ENCODE measurements at regions not wholly inside any gene's neighbourhood (a gene's known extent, or its start where the extent isn't known, plus 50 kb on each side); places are given as distances from the start of the nearest gene placed in this dataset.
"Not testable (repeated sequence)": the region's sequence is repeated elsewhere in the genome, so short reads cannot be mapped to it uniquely, and the experiment has no call there.

- H3K4me1 ChIP-seq (ENCODE audit: insufficient read depth, low read length); H3K9ac ChIP-seq (ENCODE audit: low read depth, low read length); H3K4me3 ChIP-seq (ENCODE audit: low read length); H3K27me3 ChIP-seq (ENCODE audit: insufficient read depth, low read length); H3K36me3 ChIP-seq (ENCODE audit: insufficient read depth, low read depth, low read length); H3K27ac ChIP-seq (ENCODE audit: low read length): not testable (repeated sequence)
- H3K9me3 ChIP-seq (ENCODE audit: insufficient read depth, low read depth, low read length), result peaks cover 16% of the 10 kb centered on the region; the same call in 1 of the 2 replicates
Measured at GRCh38 chr5:158193395-158193794, 334.4 kb upstream of the CLINT1 start.

GRCh38 chr5:158180407-158180806, 321.5 kb upstream of the CLINT1 start:
- no peak overlapping the region for H3K9ac ChIP-seq (ENCODE audit: low read depth, low read length)
- peaks cover 2% of the 10 kb centered on the region; the same call in 1 of the 2 replicates for H3K4me1 ChIP-seq (ENCODE audit: insufficient read depth, low read length)
- no peak overlapping the region for H3K4me3 ChIP-seq (ENCODE audit: low read length)
- no peaks in the 10 kb centered on the region for H3K9me3 ChIP-seq (ENCODE audit: insufficient read depth, low read depth, low read length)
- no peak overlapping the region for H3K27ac ChIP-seq (ENCODE audit: low read length)
- H3K27me3 ChIP-seq (ENCODE audit: insufficient read depth, low read length), result no peaks in the 10 kb centered on the region
- no peaks in the 10 kb centered on the region for H3K36me3 ChIP-seq (ENCODE audit: insufficient read depth, low read depth, low read length)

- H3K27ac ChIP-seq (ENCODE audit: low read length), result no peak overlapping the region
- H3K4me3 ChIP-seq (ENCODE audit: low read length), result no peak overlapping the region
- no peaks in the 10 kb centered on the region for H3K27me3 ChIP-seq (ENCODE audit: insufficient read depth, low read length)
- H3K36me3 ChIP-seq (ENCODE audit: insufficient read depth, low read depth, low read length), result no peaks in the 10 kb centered on the region
- peaks cover 5% of the 10 kb centered on the region; the same call in 1 of the 2 replicates for H3K4me1 ChIP-seq (ENCODE audit: insufficient read depth, low read length)
- H3K9me3 ChIP-seq (ENCODE audit: insufficient read depth, low read depth, low read length), result no peaks in the 10 kb centered on the region
- H3K9ac ChIP-seq (ENCODE audit: low read depth, low read length), result no peak overlapping the region
Measured at GRCh38 chr5:158179271-158179670, 320.3 kb upstream of the CLINT1 start.

GRCh38 chr5:158178535-158178934, 319.6 kb upstream of the CLINT1 start:
- Histone ChIP-seq H3K4me1 (ENCODE audit: insufficient read depth, low read length) (peaks cover 5% of the 10 kb centered on the region; the same call in 1 of the 2 replicates), H3K9me3 (ENCODE audit: insufficient read depth, low read depth, low read length) (no peaks in the 10 kb centered on the region), H3K9ac (ENCODE audit: low read depth, low read length) (no peak overlapping the region), H3K27ac (ENCODE audit: low read length) (no peak overlapping the region), H3K27me3 (ENCODE audit: insufficient read depth, low read length) (no peaks in the 10 kb centered on the region), H3K4me3 (ENCODE audit: low read length) (no peak overlapping the region), H3K36me3 (ENCODE audit: insufficient read depth, low read depth, low read length) (no peaks in the 10 kb centered on the region)

GRCh38 chr5:158177146-158177545, 318.2 kb upstream of the CLINT1 start:
- H3K9ac ChIP-seq (ENCODE audit: low read depth, low read length), result no peak overlapping the region
- peaks cover 5% of the 10 kb centered on the region; the same call in 1 of the 2 replicates for H3K4me1 ChIP-seq (ENCODE audit: insufficient read depth, low read length)
- H3K27me3 ChIP-seq (ENCODE audit: insufficient read depth, low read length), result no peaks in the 10 kb centered on the region
- no peak overlapping the region for H3K27ac ChIP-seq (ENCODE audit: low read length)
- no peak overlapping the region for H3K4me3 ChIP-seq (ENCODE audit: low read length)
- H3K36me3 ChIP-seq (ENCODE audit: insufficient read depth, low read depth, low read length), result no peaks in the 10 kb centered on the region
- no peaks in the 10 kb centered on the region for H3K9me3 ChIP-seq (ENCODE audit: insufficient read depth, low read depth, low read length)

GRCh38 chr5:158175934-158176481, 317.1 kb upstream of the CLINT1 start:
- H3K27ac ChIP-seq (ENCODE audit: low read length), result no peak overlapping the region
- no peaks in the 10 kb centered on the region for H3K27me3 ChIP-seq (ENCODE audit: insufficient read depth, low read length)
- peaks cover 5% of the 10 kb centered on the region; the same call in 1 of the 2 replicates for H3K4me1 ChIP-seq (ENCODE audit: insufficient read depth, low read length)
- H3K4me3 ChIP-seq (ENCODE audit: low read length), result no peak overlapping the region
- no peaks in the 10 kb centered on the region for H3K36me3 ChIP-seq (ENCODE audit: insufficient read depth, low read depth, low read length)
- no peaks in the 10 kb centered on the region for H3K9me3 ChIP-seq (ENCODE audit: insufficient read depth, low read depth, low read length)
- H3K9ac ChIP-seq (ENCODE audit: low read depth, low read length), result no peak overlapping the region

- Histone ChIP-seq H3K27me3 (ENCODE audit: insufficient read depth, low read length) (no peaks in the 10 kb centered on the region), H3K36me3 (ENCODE audit: insufficient read depth, low read depth, low read length) (no peaks in the 10 kb centered on the region), H3K4me1 (ENCODE audit: insufficient read depth, low read length) (peaks cover 5% of the 10 kb centered on the region; the same call in 1 of the 2 replicates), H3K4me3 (ENCODE audit: low read length) (no peak overlapping the region), H3K9ac (ENCODE audit: low read depth, low read length) (no peak overlapping the region), H3K9me3 (ENCODE audit: insufficient read depth, low read depth, low read length) (no peaks in the 10 kb centered on the region), H3K27ac (ENCODE audit: low read length) (no peak overlapping the region)
Measured at GRCh38 chr5:158174918-158175851, 316.2 kb upstream of the CLINT1 start.

- H3K27me3 ChIP-seq (ENCODE audit: insufficient read depth, low read length), result no peaks in the 10 kb centered on the region
- H3K36me3 ChIP-seq (ENCODE audit: insufficient read depth, low read depth, low read length), result no peaks in the 10 kb centered on the region
- H3K4me1 ChIP-seq (ENCODE audit: insufficient read depth, low read length), result peaks cover 5% of the 10 kb centered on the region; the same call in 1 of the 2 replicates
- H3K9ac ChIP-seq (ENCODE audit: low read depth, low read length), result no peak overlapping the region
- H3K27ac ChIP-seq (ENCODE audit: low read length), result no peak overlapping the region
- H3K4me3 ChIP-seq (ENCODE audit: low read length), result no peak overlapping the region
- no peaks in the 10 kb centered on the region for H3K9me3 ChIP-seq (ENCODE audit: insufficient read depth, low read depth, low read length)
Measured at GRCh38 chr5:158174026-158174425, 315.1 kb upstream of the CLINT1 start.

GRCh38 chr5:158172005-158172404, 313.1 kb upstream of the CLINT1 start:
- peaks cover 5% of the 10 kb centered on the region; the same call in 1 of the 2 replicates for H3K4me1 ChIP-seq (ENCODE audit: insufficient read depth, low read length)
- H3K9ac ChIP-seq (ENCODE audit: low read depth, low read length), result no peak overlapping the region
- H3K9me3 ChIP-seq (ENCODE audit: insufficient read depth, low read depth, low read length), result no peaks in the 10 kb centered on the region
- no peaks in the 10 kb centered on the region for H3K27me3 ChIP-seq (ENCODE audit: insufficient read depth, low read length)
- no peak overlapping the region for H3K4me3 ChIP-seq (ENCODE audit: low read length)
- no peaks in the 10 kb centered on the region for H3K36me3 ChIP-seq (ENCODE audit: insufficient read depth, low read depth, low read length)
- no peak overlapping the region for H3K27ac ChIP-seq (ENCODE audit: low read length)

- Histone ChIP-seq H3K4me3 (ENCODE audit: low read length) (no peak overlapping the region), H3K27ac (ENCODE audit: low read length) (no peak overlapping the region), H3K36me3 (ENCODE audit: insufficient read depth, low read depth, low read length) (no peaks in the 10 kb centered on the region), H3K9me3 (ENCODE audit: insufficient read depth, low read depth, low read length) (no peaks in the 10 kb centered on the region), H3K27me3 (ENCODE audit: insufficient read depth, low read length) (no peaks in the 10 kb centered on the region), H3K4me1 (ENCODE audit: insufficient read depth, low read length) (peaks cover 5% of the 10 kb centered on the region; the same call in 1 of the 2 replicates), H3K9ac (ENCODE audit: low read depth, low read length) (no peak overlapping the region)
Measured at GRCh38 chr5:158170534-158170933, 311.6 kb upstream of the CLINT1 start.

GRCh38 chr5:158170060-158170459, 311.1 kb upstream of the CLINT1 start:
- H3K9ac ChIP-seq (ENCODE audit: low read depth, low read length), result no peak overlapping the region
- H3K27me3 ChIP-seq (ENCODE audit: insufficient read depth, low read length), result no peaks in the 10 kb centered on the region
- H3K4me1 ChIP-seq (ENCODE audit: insufficient read depth, low read length), result no peaks in the 10 kb centered on the region; the same call in 1 of the 2 replicates
- H3K9me3 ChIP-seq (ENCODE audit: insufficient read depth, low read depth, low read length), result no peaks in the 10 kb centered on the region
- H3K27ac ChIP-seq (ENCODE audit: low read length), result no peak overlapping the region
- H3K36me3 ChIP-seq (ENCODE audit: insufficient read depth, low read depth, low read length), result no peaks in the 10 kb centered on the region
- no peak overlapping the region for H3K4me3 ChIP-seq (ENCODE audit: low read length)

- H3K4me3 ChIP-seq (ENCODE audit: low read length), result no peak overlapping the region
- H3K36me3 ChIP-seq (ENCODE audit: insufficient read depth, low read depth, low read length), result no peaks in the 10 kb centered on the region
- H3K4me1 ChIP-seq (ENCODE audit: insufficient read depth, low read length), result no peaks in the 10 kb centered on the region
- H3K27me3 ChIP-seq (ENCODE audit: insufficient read depth, low read length), result no peaks in the 10 kb centered on the region
- no peaks in the 10 kb centered on the region for H3K9me3 ChIP-seq (ENCODE audit: insufficient read depth, low read depth, low read length)
- H3K9ac ChIP-seq (ENCODE audit: low read depth, low read length), result no peak overlapping the region
- H3K27ac ChIP-seq (ENCODE audit: low read length), result no peak overlapping the region
Measured at GRCh38 chr5:158166424-158166823, 307.5 kb upstream of the CLINT1 start.

Measured in iPS-20b (cell line).